Thyroid gland (tissue), 4 donors: ENCODE measurements at regions not wholly inside any gene's neighbourhood (a gene's known extent, or its start where the extent isn't known, plus 50 kb on each side); places are given as distances from the start of the nearest gene placed in this dataset.

ENCODE experiments used
- CTCF ChIP-seq, 6 experiments: fragments of 200-600 bp in 3 of 6; fragments of 450-650 bp in 3 of 6; sonication (generic) in 3 of 6; IDR thresholded peaks; one replicate each; pipeline ENCODE4 v1.5.1; 2016 to 2019; ENCODE audit warnings: antibody characterized with exemption in 6 of 6, mild to moderate bottlenecking in 2 of 6, inconsistent platforms in 1 of 6, moderate library complexity in 1 of 6
- POLR2A ChIP-seq, 2 donors: fragments of 450-650 bp; IDR thresholded peaks; one replicate each; pipeline ENCODE4 v1.6.1; 2017; ENCODE audit warnings: antibody characterized with exemption in 2 of 2, mild to moderate bottlenecking in 2 of 2, moderate library complexity in 1 of 2

DNA sequence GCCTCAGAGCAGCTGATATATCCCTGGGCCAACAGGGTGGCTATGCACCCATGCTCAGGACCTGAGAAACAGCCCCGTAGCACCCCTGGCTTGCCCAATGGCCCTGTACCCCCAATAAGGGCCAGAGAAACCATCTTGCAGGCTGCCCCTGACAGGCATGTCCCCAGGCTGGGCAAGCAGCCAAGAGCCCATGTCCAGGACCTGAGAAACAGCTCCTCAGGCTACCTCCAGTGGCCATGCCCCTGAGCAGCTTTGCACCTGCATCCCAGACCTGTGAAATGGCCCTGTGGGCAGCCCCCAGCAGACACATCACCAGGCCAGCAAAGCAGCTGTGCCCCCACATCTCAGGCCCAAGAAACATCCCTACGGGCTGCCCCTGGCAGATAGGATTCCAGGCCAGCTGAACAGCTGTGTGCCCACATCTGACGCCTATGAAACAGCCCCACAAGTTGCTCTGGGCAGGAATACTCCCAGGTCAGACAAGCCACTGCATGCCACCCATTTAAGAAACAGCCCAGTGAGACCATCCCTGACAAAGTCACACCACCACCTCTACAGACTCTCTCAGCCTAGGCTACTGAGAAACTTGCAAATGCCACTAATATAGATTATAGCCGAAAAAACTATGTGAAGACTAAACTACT, 84.1 kb downstream of the TMEM237 start:
- no peak for TF ChIP-seq CTCF (IDR thresholded peaks at IDR 0.05)
- no peak for TF ChIP-seq POLR2A (IDR thresholded peaks at IDR 0.05)
